GM23338 (cell line): ENCODE measurements at regions not wholly inside any gene's neighbourhood (a gene's known extent, or its start where the extent isn't known, plus 50 kb on each side); places are given as distances from the start of the nearest gene placed in this dataset.

ENCODE experiments used
- EZH2 ChIP-seq: fragments of 200-600 bp; sonication (generic); IDR thresholded peaks from one replicate; pipeline ENCODE4 v1.8.0; 2017; ENCODE audit warnings: antibody characterized with exemption, mild to moderate bottlenecking, low read depth; ENCODE audit not compliant: unreplicated experiment
- JUNB ChIP-seq: IDR thresholded peaks from one replicate; pipeline ENCODE4 v1.6.1; 2016; ENCODE audit warnings: antibody characterized with exemption; ENCODE audit not compliant: unreplicated experiment
- REST ChIP-seq: IDR thresholded peaks from one replicate; pipeline ENCODE4 v1.6.1; 2018; ENCODE audit warnings: antibody characterized with exemption; ENCODE audit not compliant: unreplicated experiment
- TF ChIP-seq, protein P1 (sequence below), 2 experiments: fragments of 200-600 bp in 1 of 2; sonication (generic) in 1 of 2; conservative IDR thresholded peaks; 2 replicates each; pipeline versions ENCODE4 v1.5.1 to v1.6.1; 2016 to 2017; ENCODE audit warnings: antibody characterized with exemption in 2 of 2, low read depth in 2 of 2, mild to moderate bottlenecking in 2 of 2, moderate library complexity in 1 of 2

GRCh38 chr2:220786216-220786615 is 785.9 kb downstream of the EPHA4 start:
- TF ChIP-seq, protein P1, sequence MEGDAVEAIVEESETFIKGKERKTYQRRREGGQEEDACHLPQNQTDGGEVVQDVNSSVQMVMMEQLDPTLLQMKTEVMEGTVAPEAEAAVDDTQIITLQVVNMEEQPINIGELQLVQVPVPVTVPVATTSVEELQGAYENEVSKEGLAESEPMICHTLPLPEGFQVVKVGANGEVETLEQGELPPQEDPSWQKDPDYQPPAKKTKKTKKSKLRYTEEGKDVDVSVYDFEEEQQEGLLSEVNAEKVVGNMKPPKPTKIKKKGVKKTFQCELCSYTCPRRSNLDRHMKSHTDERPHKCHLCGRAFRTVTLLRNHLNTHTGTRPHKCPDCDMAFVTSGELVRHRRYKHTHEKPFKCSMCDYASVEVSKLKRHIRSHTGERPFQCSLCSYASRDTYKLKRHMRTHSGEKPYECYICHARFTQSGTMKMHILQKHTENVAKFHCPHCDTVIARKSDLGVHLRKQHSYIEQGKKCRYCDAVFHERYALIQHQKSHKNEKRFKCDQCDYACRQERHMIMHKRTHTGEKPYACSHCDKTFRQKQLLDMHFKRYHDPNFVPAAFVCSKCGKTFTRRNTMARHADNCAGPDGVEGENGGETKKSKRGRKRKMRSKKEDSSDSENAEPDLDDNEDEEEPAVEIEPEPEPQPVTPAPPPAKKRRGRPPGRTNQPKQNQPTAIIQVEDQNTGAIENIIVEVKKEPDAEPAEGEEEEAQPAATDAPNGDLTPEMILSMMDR (conservative IDR thresholded peaks at IDR 0.05; ENCODE audit: low read depth in 2 of 2): no peak
- no peak for TF ChIP-seq JUNB
- no peak for TF ChIP-seq REST
- no peak for TF ChIP-seq EZH2
